ENCODE measurements at regions not wholly inside any gene's neighbourhood (a gene's known extent, or its start where the extent isn't known, plus 50 kb on each side); places are given as distances from the start of the nearest gene placed in this dataset.

- no peak for DNase-seq (ENCODE audit: low spot score)
- no peak overlapping the region for H3K4me3 ChIP-seq (ENCODE audit: severe bottlenecking)
- no peaks in the 10 kb centered on the region for H3K9me3 ChIP-seq (ENCODE audit: severe bottlenecking)
- no peak overlapping the region for H3K27ac ChIP-seq (ENCODE audit: poor library complexity, severe bottlenecking)
- H3K36me3 ChIP-seq (ENCODE audit: low read depth) = no peaks in the 10 kb centered on the region
- no peaks in the 10 kb centered on the region for H3K4me1 ChIP-seq (ENCODE audit: insufficient read depth, poor library complexity, severe bottlenecking)
- no peaks in the 10 kb centered on the region for H3K27me3 ChIP-seq (ENCODE audit: insufficient read depth, poor library complexity, severe bottlenecking)
- no peak for ATAC-seq (ENCODE audit: low read depth)
- TF ChIP-seq CTCF (IDR thresholded peaks at IDR 0.05; ENCODE audit: poor library complexity, severe bottlenecking) = no peak
These were observed 76.3 kb downstream of the SUCNR1 start for GRCh38 chr3:151949706-151950105.

- no peak overlapping the region for H3K4me3 ChIP-seq (ENCODE audit: severe bottlenecking)
- H3K4me1 ChIP-seq (ENCODE audit: insufficient read depth, poor library complexity, severe bottlenecking) = no peaks in the 10 kb centered on the region
- H3K27ac ChIP-seq (ENCODE audit: poor library complexity, severe bottlenecking) = no peak overlapping the region
- no peak for ATAC-seq (ENCODE audit: low read depth)
- no peaks in the 10 kb centered on the region for H3K36me3 ChIP-seq (ENCODE audit: low read depth)
- no peaks in the 10 kb centered on the region for H3K9me3 ChIP-seq (ENCODE audit: severe bottlenecking)
- DNase-seq (ENCODE audit: low spot score) = no peak
- H3K27me3 ChIP-seq (ENCODE audit: insufficient read depth, poor library complexity, severe bottlenecking) = no peaks in the 10 kb centered on the region
- TF ChIP-seq CTCF (IDR thresholded peaks at IDR 0.05; ENCODE audit: poor library complexity, severe bottlenecking) = no peak
These were observed 81.9 kb downstream of the SUCNR1 start for GRCh38 chr3:151955356-151955755.

DNA sequence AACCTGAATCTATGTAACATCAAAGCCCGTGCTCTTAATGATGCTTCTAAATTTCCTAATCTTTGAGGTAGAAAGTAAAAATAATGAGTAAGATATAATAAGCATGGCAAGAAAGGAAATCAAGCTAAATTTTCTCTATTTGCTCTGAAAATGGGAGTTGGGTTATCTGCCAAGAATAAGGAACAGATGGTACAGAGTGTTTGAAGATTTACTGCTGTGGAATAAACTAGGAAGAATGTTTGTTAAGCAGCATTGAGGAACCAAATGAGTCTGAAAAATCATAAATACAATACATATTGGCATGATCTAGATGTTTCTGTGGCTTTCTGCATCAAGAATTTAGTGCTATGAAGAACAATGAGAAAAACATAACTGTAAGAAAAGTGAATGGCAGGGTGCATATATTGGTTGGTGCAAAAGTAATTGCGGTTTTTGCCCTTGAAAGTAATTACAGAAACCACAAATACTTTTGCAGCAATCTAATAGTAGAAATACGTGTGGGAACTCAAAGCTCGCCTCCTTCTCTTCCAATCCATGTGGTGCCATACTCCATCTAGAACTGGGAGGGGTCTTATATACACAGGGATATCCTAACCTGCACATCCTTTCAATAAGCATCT is 87.6 kb downstream of the SUCNR1 start:
- no peak for TF ChIP-seq CTCF (IDR thresholded peaks at IDR 0.05; ENCODE audit: poor library complexity, severe bottlenecking)
- ATAC-seq (ENCODE audit: low read depth) = no peak

GRCh38 chr3:151962352-151962751 is 88.9 kb downstream of the SUCNR1 start:
- Histone ChIP-seq H3K36me3 (ENCODE audit: low read depth) (no peaks in the 10 kb centered on the region), H3K9me3 (ENCODE audit: severe bottlenecking) (no peaks in the 10 kb centered on the region), H3K4me3 (ENCODE audit: severe bottlenecking) (no peak overlapping the region), H3K27me3 (ENCODE audit: insufficient read depth, poor library complexity, severe bottlenecking) (no peaks in the 10 kb centered on the region), H3K4me1 (ENCODE audit: insufficient read depth, poor library complexity, severe bottlenecking) (no peaks in the 10 kb centered on the region), H3K27ac (ENCODE audit: poor library complexity, severe bottlenecking) (no peak overlapping the region)
- ATAC-seq (ENCODE audit: low read depth) (no peak), DNase-seq (ENCODE audit: low spot score) (no peak)
- TF ChIP-seq CTCF (IDR thresholded peaks at IDR 0.05; ENCODE audit: poor library complexity, severe bottlenecking) = no peak

More for the DNA sequence above, 87.6 kb downstream of the SUCNR1 start:
- no peak overlapping the region for H3K27ac ChIP-seq (ENCODE audit: poor library complexity, severe bottlenecking)
- no peaks in the 10 kb centered on the region for H3K36me3 ChIP-seq (ENCODE audit: low read depth)
- no peak for DNase-seq (ENCODE audit: low spot score)
- no peaks in the 10 kb centered on the region for H3K9me3 ChIP-seq (ENCODE audit: severe bottlenecking)
- H3K4me1 ChIP-seq (ENCODE audit: insufficient read depth, poor library complexity, severe bottlenecking) = no peaks in the 10 kb centered on the region
- H3K4me3 ChIP-seq (ENCODE audit: severe bottlenecking) = no peak overlapping the region
- no peaks in the 10 kb centered on the region for H3K27me3 ChIP-seq (ENCODE audit: insufficient read depth, poor library complexity, severe bottlenecking)

- Histone ChIP-seq H3K27ac (ENCODE audit: poor library complexity, severe bottlenecking) (no peak overlapping the region), H3K27me3 (ENCODE audit: insufficient read depth, poor library complexity, severe bottlenecking) (no peaks in the 10 kb centered on the region), H3K4me1 (ENCODE audit: insufficient read depth, poor library complexity, severe bottlenecking) (no peaks in the 10 kb centered on the region), H3K9me3 (ENCODE audit: severe bottlenecking) (no peaks in the 10 kb centered on the region), H3K4me3 (ENCODE audit: severe bottlenecking) (no peak overlapping the region), H3K36me3 (ENCODE audit: low read depth) (no peaks in the 10 kb centered on the region)
- TF ChIP-seq CTCF (IDR thresholded peaks at IDR 0.05; ENCODE audit: poor library complexity, severe bottlenecking) = no peak
- ATAC-seq (ENCODE audit: low read depth) (no peak), DNase-seq (ENCODE audit: low spot score) (no peak)
These were observed 89.5 kb downstream of the SUCNR1 start for GRCh38 chr3:151962912-151963311.

Measured in RWPE2 (cell line).